ENCODE measurements at regions not wholly inside any gene's neighbourhood (a gene's known extent, or its start where the extent isn't known, plus 50 kb on each side); places are given as distances from the start of the nearest gene placed in this dataset.

DNA sequence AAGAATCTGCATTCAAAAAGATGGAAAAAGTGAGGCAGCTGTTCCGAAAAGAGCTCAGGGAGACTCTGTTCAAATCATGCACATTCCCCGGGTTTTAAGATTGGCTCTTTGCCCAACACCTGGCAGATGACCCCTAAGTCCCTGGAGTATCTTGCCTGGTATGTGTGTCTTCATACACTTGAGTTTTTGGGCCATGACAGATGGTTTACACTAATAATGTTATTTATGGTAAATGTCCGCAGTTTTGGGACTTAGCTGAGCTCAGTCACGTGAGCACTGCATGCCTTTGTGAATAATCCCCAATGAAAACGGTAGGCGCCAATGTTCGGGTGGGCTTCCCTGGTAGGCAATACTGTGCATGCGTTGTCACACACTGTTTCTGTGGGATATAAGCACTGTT lies 316.1 kb downstream of the PRDM9 start:
- Histone ChIP-seq H3K9me3 (no peaks in the 10 kb centered on the region), H3K27me3 (no peaks in the 10 kb centered on the region), H3K36me3 (no peaks in the 10 kb centered on the region), H3K4me3 (no peak overlapping the region), H3K27ac (no peak overlapping the region), H3K4me1 (no peaks in the 10 kb centered on the region)
- no peak for TF ChIP-seq EP300 (IDR thresholded peaks at IDR 0.05)
- TF ChIP-seq, protein P1, sequence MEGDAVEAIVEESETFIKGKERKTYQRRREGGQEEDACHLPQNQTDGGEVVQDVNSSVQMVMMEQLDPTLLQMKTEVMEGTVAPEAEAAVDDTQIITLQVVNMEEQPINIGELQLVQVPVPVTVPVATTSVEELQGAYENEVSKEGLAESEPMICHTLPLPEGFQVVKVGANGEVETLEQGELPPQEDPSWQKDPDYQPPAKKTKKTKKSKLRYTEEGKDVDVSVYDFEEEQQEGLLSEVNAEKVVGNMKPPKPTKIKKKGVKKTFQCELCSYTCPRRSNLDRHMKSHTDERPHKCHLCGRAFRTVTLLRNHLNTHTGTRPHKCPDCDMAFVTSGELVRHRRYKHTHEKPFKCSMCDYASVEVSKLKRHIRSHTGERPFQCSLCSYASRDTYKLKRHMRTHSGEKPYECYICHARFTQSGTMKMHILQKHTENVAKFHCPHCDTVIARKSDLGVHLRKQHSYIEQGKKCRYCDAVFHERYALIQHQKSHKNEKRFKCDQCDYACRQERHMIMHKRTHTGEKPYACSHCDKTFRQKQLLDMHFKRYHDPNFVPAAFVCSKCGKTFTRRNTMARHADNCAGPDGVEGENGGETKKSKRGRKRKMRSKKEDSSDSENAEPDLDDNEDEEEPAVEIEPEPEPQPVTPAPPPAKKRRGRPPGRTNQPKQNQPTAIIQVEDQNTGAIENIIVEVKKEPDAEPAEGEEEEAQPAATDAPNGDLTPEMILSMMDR (IDR thresholded peaks at IDR 0.05): no peak
- no peak for TF ChIP-seq POLR2A (IDR thresholded peaks at IDR 0.05)
- TF ChIP-seq POLR2AphosphoS5 (IDR thresholded peaks at IDR 0.05): no peak
- 54 to 63% methylated on average over 5 to 8 of the region's 8 CpGs for WGBS, 2 donors (ENCODE audit: low coverage in 1 of 2)
- ATAC-seq: no peak

DNA sequence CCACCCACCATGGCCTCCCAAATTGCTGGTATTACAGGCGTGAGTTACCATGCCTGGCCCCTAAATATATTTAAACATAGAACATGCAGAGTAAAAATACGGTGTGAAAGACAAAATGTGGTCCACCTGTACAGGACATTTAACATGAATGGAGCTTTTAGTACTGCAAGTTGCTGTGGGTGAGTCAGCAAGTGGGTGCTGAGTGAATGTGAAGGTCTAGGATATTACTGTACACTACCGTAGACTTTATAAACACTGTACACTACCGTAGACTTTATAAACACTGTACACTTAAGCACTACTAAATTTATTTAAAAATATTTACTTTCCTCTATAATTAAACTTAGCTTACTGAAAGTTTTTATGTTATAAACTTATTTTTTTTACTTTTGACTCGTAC lies 317.8 kb downstream of the PRDM9 start:
- no peak for TF ChIP-seq POLR2AphosphoS5 (IDR thresholded peaks at IDR 0.05)
- Histone ChIP-seq H3K27me3 (no peaks in the 10 kb centered on the region), H3K36me3 (no peaks in the 10 kb centered on the region), H3K4me1 (no peaks in the 10 kb centered on the region), H3K27ac (no peak overlapping the region), H3K4me3 (no peak overlapping the region), H3K9me3 (no peaks in the 10 kb centered on the region)
- WGBS, 2 donors (ENCODE audit: low coverage in 1 of 2): 50 to 53% methylated on average over 4 to 5 of the region's 5 CpGs
- no peak for ATAC-seq

DNA sequence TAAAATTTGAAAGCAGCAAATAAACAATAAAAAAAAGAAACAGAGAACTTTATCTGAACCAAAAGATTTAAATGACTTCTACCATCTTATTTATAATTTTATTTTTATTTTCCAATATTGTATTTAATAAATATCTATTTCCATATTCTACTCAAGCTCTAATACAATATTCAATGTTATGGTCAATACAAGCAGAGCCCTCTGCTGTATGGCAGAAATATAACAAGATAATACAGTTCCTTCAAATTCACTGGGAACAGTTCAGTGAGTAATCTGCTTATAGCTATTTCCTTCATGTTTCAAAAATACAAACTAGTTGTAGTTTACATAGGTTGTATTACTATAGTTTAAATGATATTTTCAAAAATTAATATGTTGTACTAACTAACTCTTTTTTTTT lies 332.7 kb downstream of the PRDM9 start:
- Histone ChIP-seq H3K9me3 (peaks cover 0 to 10% (median 0%) of the 10 kb centered on the region in 3 donors), H3K36me3 (no peaks in the 10 kb centered on the region), H3K27ac (no peak overlapping the region), H3K4me1 (no peaks in the 10 kb centered on the region), H3K27me3 (no peaks in the 10 kb centered on the region), H3K4me3 (no peak overlapping the region)
- no peak for ATAC-seq
- no peak for TF ChIP-seq POLR2AphosphoS5 (IDR thresholded peaks at IDR 0.05)
- no peak for TF ChIP-seq POLR2A (IDR thresholded peaks at IDR 0.05)
- TF ChIP-seq, protein P1 (IDR thresholded peaks at IDR 0.05): no peak
- no peak for TF ChIP-seq EP300 (IDR thresholded peaks at IDR 0.05)

DNA sequence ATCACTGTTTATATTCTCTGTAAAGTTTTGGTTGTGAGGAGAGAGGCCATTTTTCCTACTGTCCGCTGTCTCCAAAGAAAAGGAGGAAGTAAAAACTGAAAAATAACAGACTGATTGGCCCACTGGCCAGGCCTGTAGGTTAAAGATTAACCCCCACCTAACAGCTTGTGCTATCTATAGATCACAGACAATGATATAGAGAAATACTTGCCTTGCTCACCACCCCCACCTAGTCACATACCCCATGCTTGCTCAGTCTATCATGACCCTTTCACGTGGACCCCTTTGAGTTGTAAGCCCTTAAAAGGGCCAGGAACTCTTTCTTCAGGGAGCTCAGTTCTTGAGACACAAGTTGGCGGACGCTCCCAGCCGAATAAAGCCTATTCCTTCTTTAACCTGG lies 357.4 kb downstream of the PRDM9 start:
- 22 to 77% methylated on average over 2 to 5 of the region's 5 CpGs for WGBS, 2 donors (ENCODE audit: low coverage in 1 of 2)
- Histone ChIP-seq H3K36me3 (no peaks in the 10 kb centered on the region), H3K27ac (no peak overlapping the region), H3K4me1 (no peaks in the 10 kb centered on the region), H3K4me3 (no peak overlapping the region), H3K27me3 (no peaks in the 10 kb centered on the region), H3K9me3 (no peaks in the 10 kb centered on the region)
- TF ChIP-seq, protein P1 (IDR thresholded peaks at IDR 0.05): no peak
- no peak for TF ChIP-seq EP300 (IDR thresholded peaks at IDR 0.05)
- no peak for TF ChIP-seq POLR2AphosphoS5 (IDR thresholded peaks at IDR 0.05)
- no peak for TF ChIP-seq POLR2A (IDR thresholded peaks at IDR 0.05)
- ATAC-seq: no peak

DNA sequence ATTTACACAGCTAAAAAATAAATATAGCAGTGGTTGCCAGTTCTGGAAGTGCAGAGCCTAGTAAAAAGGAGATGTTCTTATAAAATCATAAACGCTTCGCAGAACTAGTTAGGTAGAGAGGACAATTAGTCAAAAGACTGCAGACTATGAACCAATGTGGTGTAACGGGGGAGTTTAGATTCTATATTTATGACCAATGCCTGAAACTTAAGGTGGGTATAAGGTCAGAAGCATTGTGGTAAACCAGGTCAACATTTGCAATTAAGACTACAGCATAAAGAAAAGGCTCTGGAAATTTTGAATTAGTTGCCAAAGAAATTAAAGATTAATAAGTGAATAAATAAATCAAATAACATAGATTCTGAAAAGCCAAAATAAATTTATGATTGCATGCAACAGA lies 370.4 kb downstream of the PRDM9 start:
- Histone ChIP-seq H3K36me3 (no peaks in the 10 kb centered on the region), H3K27me3 (no peaks in the 10 kb centered on the region), H3K4me3 (no peak overlapping the region), H3K27ac (no peak overlapping the region), H3K4me1 (no peaks in the 10 kb centered on the region), H3K9me3 (peaks cover 0 to 9% (median 0%) of the 10 kb centered on the region in 3 donors)
- TF ChIP-seq POLR2A (IDR thresholded peaks at IDR 0.05) (no peak), EP300 (IDR thresholded peaks at IDR 0.05) (no peak), POLR2AphosphoS5 (IDR thresholded peaks at IDR 0.05) (no peak)
- TF ChIP-seq, protein P1 (IDR thresholded peaks at IDR 0.05): no peak
- ATAC-seq: no peak
- WGBS, 2 donors (ENCODE audit: low coverage in 1 of 2): 78 to 94% methylated on average over 3 of the region's 3 CpGs

Data from gastroesophageal sphincter (tissue), 4 donors.